RCC 7860 (cell line): ENCODE measurements at regions not wholly inside any gene's neighbourhood (a gene's known extent, or its start where the extent isn't known, plus 50 kb on each side); places are given as distances from the start of the nearest gene placed in this dataset.
"Not testable (repeated sequence)": the region's sequence is repeated elsewhere in the genome, so short reads cannot be mapped to it uniquely, and the experiment has no call there.

Experiments used
- DNase-seq: peaks from one replicate; pipeline ENCODE4 v3.0.0-alpha.2; 2015; ENCODE audit warnings: low spot score
- FAIRE-seq: peaks from 2 replicates; lab custom pipeline; 2012; peaks lifted over from hg19 to GRCh38; lab: Jason Lieb, UNC

DNA sequence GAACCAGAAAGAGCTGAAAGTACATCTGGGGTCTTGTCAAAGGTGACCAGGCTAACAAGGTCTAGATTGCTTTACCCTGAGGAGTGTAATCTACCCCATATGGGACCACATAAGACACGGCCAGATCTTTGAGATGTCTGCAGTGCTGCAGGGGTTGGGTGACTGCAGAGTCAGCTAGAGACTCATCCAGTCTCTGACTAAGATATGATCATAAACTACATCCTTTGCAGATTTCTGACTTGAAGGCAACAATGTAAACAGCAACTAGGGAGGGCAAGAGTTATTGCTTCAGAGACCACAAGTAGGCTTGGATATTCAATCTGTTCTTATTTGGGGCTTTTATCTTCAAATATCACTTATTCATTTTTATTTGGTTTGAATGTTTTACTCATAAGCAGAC is 1080.5 kb upstream of the FOXG1 start:
- FAIRE-seq (no peak), DNase-seq (no peak)

DNA sequence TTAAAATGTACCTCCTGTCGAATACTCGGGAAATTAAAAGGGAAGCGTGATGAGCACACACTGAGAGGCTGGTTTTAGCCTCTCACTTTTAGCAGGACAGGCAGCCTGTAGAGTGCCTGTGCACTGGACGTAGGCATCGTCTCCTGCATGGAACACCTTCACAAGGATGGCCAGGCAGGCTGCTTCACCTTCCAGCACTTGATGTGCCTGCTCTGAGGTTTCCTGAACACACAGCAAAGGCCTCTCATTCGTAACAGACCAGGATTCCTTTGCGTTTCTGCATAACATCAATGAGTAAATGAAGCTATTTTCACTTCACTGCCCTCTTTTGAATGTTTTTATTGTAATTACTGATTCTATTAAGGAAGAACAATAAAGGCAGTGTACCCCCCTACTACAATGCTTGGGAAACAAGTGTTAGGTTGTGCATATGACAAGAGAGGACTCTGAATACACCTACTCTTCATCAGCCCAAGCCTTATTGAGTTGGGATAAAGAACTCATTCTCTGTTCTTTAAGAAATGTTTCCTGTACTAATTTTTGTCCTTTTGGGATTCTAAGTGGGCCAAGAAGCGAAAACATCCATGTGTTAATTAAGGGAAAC is 1077.6 kb upstream of the FOXG1 start:
- DNase-seq (no peak), FAIRE-seq (no peak)

DNA sequence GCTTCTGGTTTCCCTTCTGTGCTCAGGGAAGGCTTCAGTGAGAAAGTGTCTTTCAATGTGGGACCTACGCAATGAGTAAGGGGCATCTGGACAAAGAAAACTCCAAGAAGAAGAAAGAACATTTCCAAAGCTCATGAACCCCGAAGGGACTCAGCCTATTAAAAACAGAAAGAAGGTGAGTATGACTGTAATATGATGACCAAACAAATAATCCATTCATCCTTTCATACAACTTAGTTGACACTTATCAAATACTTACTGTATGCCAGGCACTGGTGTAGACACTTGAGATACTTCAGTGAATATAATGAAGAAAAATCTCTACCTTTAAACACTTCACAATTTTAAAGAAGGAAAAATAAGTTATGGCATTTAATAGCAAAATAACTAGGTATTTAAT is 1054.2 kb upstream of the FOXG1 start:
- DNase-seq: no peak
- FAIRE-seq: no peak

DNA sequence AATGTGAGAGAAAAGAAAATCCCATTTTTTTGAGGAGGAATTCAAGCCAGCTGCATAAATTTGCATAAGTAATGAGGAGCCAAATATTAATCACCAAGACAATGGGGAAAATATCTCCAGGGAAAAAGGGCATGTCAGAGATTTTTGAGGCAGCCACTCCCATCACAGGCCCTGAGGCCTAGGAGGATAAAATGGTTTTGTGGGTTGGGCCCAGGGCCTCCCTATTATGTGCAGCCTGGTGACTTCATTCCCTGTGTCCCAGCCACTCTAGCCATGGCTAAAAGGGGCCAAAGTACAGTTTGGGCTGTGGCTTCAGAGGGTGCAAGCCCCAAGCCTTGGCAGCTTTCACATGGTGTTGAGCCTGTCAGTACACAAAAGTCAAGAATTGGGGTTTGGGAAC is 1051.0 kb upstream of the FOXG1 start:
- DNase-seq (no peak), FAIRE-seq (no peak)

DNA sequence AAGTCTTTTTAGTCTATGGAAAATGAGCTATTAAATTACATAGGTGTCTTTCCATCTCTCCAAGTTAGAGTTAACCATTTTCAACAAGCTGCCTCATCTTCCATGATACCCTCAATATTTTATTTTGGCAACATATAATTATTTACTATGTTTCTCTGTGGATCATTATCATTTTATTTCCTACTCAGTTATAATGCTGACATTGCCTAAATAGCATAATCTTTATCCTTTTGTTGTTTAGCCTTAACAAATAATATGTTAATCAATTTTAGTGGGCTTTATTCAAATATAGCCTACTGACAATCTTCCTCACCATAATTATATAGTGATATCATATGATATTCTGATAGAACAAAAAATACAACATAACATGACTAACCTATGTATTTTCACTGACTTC is 1044.8 kb upstream of the FOXG1 start:
- no peak for DNase-seq
- no peak for FAIRE-seq

DNA sequence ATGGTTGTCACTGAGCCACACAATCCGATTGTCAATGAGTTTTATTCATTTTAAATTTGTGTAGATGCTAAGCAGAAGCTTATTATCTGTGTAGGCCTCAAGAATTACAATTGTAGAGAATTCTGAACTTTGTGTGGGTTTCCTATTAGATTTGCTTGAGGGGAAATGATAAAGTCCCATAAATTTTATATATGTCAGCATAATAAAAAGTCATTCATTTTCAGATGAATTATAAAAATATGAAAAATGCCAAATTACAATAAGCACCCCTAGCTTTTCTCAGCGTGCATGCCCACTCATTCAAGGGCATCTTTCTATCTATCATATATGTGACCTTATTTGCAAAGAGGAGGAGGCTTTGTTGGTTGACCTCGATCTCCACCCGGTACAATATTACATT is 1041.1 kb upstream of the FOXG1 start:
- DNase-seq (no peak), FAIRE-seq (no peak)

DNA sequence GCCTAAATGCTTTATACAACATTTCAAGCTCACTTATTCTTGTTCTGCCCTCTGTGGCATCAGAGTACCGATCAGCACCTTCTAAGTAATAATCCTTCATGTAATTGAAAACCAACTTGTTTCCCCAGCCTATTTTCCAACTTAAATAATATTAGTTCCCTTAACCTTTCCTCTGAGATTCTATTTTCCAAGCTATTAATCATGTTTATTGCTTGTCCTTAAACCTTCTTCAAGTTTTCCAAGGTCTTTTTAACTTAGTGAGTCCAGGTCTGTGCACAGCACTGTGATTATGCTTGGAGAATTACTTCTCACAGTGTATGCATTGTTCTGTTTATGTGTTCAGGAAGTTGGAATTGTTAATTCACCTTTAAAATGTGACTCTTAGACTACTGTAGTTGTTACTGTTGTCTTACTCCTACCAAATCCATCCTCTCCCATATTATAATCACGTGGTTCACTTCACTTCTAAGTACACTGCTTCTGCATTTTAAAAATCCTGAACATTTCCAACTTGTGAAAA is 1039.3 kb upstream of the FOXG1 start:
- FAIRE-seq (no peak), DNase-seq (no peak)

DNA sequence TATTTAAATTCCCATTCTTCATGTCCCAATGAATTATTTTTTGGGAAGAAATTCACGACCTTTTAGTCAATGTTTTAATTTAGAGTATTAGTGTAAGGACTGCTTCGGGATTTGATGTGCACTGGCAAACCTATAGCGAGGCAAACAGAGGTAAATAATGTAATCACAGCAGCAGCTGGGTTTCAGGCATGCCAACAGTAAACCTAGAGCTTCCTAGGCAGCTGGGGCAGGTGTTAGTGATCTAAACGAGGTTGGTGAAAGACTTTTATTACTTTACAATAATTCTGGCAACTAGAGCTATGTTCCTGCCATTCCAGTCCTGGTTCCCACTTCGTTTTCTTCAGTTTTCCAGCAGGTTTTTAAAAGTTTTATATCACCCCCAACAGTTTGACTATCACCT is 1036.4 kb upstream of the FOXG1 start:
- FAIRE-seq (no peak), DNase-seq (no peak)

DNA sequence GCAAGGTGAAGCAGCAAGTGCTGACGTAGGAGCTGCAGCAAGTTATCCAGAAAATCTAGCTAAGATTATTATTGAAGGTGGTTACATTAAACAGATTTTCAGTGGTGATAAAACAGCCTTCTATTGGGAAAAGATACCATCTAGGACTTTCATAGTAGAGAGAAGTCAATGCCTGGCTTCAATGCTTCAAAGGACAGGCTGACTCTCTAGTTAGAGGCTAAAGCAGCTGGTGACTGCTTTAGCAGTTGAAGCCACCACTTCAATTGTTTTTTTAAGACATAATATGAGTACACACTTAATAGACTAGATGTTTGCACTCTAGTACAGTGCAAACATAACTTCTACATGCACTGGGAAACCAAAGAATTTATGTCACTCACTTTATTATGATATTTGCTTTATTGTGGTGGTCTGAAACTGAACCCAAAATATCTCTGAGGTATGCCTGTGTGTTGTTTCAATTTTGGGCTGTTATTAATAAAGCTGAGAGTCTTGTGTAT is 1026.9 kb upstream of the FOXG1 start:
- no peak for FAIRE-seq
- DNase-seq: no peak

DNA sequence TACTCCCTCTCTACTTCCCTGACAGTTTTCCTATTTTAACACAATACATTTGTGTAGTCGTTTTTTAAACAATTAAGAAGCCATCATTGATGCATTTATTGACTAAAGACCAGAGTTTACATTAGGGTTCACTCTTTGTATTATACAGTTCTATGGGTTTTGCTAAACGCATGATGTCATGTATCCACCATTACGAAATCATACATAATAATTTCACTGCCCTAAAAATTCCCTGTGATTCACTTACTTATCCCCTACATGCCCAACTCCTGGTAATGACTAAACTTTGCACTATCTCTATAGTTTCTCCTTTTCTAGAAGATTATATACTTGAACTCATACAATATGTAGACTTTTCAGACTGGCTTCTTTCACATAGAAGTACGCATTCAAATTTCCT is 1016.5 kb upstream of the FOXG1 start:
- FAIRE-seq (no peak), DNase-seq (no peak)

DNA sequence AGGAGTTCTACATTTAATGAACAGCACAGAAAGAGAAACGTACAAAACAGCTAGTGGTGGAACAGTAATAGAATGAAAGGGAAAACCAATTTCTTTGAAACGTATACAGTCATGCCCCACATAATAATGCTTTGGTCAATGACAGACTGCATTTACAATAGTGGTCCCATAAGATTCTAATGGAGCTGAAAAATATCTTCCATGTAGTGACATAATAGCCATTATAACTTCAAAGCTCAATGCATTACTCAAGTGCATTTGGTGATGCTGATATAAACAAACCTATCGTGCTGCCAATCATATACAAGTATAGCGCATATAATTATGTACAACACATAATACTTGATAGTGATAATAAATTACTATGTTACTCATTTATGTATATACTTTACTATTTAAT is 1008.9 kb upstream of the FOXG1 start:
- not testable (repeated sequence) for FAIRE-seq, DNase-seq

DNA sequence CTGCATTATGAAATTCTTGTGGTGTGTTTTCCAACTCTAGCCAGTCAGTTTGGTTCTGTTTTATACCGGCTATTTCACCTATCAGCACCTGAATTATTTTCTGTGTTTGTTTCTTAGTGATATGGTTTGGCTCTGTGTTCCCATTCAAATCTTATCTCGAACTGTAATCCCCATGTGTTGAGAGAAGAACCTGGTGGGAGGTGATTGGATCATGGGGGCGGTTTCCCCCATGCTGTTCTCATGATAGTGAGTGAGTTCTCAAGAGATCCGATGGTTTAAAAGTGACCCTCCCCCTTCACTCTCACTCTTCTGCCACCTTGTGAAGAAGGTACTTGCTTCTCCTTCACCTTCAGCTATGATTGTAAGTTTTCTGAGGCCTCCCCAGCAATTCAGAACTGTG is 1006.2 kb upstream of the FOXG1 start:
- not testable (repeated sequence) for FAIRE-seq, DNase-seq

DNA sequence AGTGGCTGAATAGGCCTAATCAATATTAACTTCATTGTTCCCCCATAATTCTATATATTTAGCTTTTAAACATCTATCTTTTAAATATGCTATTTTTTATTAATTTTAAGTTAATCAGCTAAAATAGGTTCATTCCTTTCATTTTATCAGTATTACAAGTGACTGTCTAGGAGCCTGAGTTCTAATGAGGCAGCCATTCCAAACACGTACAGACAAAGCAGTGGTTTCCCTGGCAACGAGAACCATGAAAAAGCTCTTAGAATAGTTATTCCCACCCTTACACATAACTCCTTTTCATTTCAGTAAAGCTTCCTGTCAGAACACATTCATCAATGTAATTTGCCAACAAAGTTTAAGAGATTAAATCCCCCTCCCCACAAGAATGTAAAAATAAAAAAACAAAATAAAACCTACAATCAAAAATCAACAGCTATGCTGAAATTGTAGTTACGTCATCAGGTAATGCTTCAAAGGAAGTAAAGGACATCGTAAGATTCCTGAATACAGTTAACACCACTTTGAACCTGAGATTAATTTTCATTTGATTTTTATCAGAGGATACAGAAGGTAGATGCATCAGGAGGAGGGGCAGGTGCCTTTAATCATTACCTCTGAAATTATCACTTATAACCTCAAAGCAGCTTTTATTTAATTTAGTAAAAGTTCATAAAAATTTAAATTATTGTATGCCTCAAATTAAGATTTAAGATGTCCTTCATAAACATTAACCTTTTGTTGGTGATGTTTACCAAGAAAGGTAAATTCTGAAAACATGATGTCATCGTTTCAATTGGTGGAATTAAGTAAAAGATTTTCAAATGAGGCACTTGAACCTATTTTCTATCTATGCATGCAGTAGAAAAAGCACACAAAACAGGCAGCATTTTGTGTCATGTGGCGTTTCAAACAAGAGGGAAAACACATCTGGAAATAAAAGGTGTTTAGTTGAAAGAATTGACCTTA is 967.2 kb upstream of the FOXG1 start:
- DNase-seq, FAIRE-seq: not testable (repeated sequence)

DNA sequence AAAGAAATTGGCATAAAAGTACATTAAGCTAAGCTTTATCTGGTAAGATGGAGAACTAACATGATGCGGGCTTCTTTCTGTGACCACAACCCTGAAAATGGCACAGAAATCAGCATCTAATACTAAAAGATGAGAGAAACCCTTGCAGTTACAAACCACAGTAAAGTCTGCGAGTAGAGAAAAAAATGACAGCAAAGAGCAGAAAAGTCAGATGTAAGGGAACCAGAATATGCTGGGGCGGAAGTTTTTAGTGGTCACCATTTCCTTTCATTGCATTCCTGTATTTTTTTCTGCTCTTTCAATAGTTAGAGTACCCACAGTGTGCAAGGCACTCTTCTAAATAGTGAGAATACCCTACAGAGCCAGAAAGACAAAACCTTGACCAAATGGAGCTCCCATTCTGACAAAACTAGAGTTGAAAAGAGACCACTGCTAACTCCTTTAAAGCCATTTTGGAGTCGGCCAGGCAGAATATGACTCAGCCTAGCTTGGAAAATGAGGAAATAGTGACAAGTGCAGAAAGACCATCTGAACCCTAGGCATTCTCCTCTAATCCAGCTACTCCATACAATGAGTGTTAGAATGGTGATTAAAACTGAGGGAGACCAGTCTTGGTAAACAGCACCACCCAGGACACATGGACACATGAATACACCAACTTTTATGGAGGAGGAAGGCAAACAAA is 948.7 kb upstream of the FOXG1 start:
- DNase-seq, FAIRE-seq: not testable (repeated sequence)

DNA sequence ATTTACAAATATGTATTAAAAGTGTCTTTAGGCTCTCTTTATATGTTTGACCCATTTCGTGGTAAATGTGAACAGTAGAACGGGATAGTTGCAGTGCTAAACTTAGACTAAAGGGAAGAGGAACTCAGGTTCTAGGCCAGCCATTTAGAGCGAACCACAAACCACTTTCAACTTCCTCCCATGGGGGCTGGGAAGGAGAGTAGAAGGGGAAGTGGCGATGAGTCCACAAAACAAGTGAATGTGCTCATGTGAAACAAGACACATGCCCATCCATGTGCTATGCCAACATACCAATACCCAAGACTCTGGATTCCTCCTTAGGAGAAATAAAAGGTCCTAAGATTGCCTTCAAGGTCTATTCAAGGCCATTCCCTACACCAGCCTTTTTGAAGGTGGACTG is 940.4 kb upstream of the FOXG1 start:
- not testable (repeated sequence) for FAIRE-seq

DNA sequence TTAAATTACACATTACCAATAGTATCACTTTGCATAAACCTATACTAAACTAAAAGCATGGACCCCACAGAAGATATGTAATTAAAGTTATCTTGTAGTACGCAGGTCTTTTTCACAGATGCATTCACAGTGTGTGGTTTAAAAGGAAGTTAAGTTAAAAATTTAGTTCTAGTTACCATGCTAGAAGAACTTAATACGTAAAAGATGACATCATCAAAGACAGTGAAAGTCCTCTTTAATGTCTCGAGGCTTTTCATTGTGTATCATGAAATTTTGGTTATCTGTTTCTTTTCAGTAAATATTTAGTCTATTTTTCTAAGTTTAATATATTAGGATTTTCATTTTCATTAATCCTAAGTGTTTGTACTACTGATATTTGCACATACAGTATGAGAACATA is 934.6 kb upstream of the FOXG1 start:
- not testable (repeated sequence) for FAIRE-seq, DNase-seq

More for the DNA sequence above, 940.4 kb upstream of the FOXG1 start:
- DNase-seq: not testable (repeated sequence)

DNA sequence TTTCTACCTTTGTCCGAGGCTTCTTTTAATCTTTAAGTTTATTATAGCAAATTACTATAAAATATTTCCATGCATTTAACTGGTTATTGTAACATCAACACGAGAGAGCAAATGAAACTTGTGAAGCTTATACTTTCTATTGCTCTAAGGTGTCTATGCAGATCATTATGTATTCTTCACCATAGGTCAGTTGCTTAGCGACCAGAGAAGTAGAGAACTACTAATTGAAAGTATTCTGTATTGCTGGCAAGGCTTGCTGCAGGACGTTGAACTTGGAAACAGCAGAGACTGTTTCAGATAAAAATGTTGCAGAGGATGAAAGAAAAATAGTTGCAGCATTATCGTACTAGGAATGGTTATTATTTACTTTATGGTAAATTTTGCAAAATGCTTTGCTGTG is 933.6 kb upstream of the FOXG1 start:
- FAIRE-seq, DNase-seq: not testable (repeated sequence)

DNA sequence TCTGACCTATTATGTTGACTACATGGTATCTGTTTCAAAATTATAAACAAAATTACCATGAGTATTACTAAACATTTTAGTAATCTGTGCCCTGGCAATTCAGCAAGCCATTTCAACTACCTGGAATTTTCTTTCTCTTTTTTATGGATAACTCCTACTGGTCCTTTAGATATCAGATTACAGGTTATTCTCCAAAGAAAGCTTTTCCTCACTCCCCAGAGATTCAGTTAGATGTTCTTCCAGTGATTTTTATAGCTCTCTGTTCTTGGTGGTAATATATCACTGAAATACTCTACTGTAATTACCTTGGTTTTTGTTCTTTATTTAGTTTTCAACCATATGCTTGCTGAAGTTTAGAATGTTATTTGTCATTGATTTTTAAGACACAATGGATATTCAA is 930.2 kb upstream of the FOXG1 start:
- no peak for DNase-seq
- no peak for FAIRE-seq

DNA sequence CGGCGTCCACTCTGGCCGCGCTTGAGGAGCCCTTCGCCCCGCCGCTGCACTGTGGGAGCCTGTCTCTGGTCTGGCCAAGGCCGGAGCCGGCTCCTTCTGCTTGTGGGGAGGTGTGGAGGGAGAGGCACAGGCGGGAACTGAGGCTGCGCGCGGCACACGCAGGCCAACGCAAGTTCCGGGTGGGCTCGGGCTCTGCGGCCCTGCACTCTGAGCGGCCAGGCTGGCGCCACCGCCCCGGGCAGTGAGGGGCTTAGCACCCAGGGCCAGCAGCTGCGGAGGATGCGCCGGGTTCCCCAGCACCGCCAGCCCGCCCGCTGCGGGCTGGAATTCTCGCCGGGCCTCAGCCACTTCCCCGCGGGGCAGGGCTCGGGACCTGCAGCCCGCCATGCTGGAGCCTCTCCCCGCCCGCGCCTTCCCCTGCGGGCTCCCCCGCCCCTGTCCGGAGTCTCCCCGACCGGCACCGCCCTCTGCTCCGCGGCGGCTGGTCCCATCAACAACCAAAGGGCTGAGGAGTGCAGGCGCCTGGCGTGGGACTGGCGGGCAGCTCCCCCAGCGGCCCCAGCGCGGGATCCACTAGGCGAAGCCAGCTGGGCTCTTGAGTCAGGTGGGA is 921.2 kb upstream of the FOXG1 start:
- no peak for FAIRE-seq

DNA sequence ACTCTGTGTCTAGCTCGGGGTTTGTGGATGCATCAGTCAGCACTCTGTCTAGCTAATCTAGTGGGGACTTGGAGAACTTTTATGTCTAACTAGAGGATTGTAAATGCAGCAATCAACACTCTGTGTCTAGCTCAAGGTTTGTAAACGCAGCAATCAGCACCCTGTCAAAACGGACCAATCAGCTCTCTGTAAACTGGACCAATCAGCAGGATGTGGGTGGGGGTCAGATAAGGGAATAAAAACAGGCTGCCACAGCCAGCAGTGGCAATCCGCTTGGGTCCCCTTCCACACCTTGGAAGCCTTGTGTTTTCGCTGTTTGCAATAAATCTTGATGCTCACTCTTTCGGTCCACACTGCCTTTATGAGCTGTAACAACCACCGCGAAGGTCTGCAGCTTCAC is 920.7 kb upstream of the FOXG1 start:
- FAIRE-seq (no peak), DNase-seq (no peak)

More for the DNA sequence above, 921.2 kb upstream of the FOXG1 start:
- no peak for DNase-seq

DNA sequence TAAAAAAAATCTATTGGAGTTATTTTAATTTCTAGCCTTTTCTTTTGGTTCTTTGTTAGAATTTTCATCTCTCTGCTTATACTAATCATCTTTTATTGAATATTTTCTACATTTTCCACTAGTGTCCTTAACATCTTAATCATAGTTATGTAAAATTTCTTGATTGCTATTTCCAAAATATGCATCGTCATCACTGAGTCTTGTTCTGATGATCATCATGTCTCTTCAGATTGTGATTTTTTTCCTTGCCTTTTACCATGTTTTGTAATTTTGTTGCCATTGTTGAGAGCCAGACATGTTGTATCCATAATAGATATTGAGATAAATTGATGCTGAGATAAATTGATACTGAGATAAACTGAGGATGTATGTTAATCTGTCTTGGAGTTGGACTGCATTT is 919.1 kb upstream of the FOXG1 start:
- not testable (repeated sequence) for FAIRE-seq, DNase-seq
